Keratinocyte (primary cell): ENCODE measurements at regions not wholly inside any gene's neighbourhood (a gene's known extent, or its start where the extent isn't known, plus 50 kb on each side); places are given as distances from the start of the nearest gene placed in this dataset.

ENCODE experiments used
- DNase-seq: peaks from one replicate; pipeline ENCODE4 v3.0.0-alpha.2; 2011; ENCODE audit warnings: low read depth, missing footprints, low spot score
- FAIRE-seq: peaks from 2 replicates; lab custom pipeline; 2011; peaks lifted over from hg19 to GRCh38; lab: Jason Lieb, UNC
- H2AFZ ChIP-seq: 2 replicates; pipeline ENCODE4 v1.6.0; 2012; ENCODE audit warnings: low read length, control low read depth, inconsistent platforms; ENCODE audit not compliant: control insufficient read depth
- H3K27ac ChIP-seq: 2 replicates; pipeline ENCODE4 v1.5.1; 2011; ENCODE audit warnings: low read length; ENCODE audit not compliant: control insufficient read depth, insufficient read depth
- H3K27me3 ChIP-seq: 3 replicates; pipeline ENCODE4 v1.6.0; 2011; ENCODE audit warnings: low read length; ENCODE audit not compliant: control insufficient read depth, insufficient read depth; ENCODE audit errors: extremely low read depth
- H3K36me3 ChIP-seq, 2 experiments: 2 replicates in 1 of 2; 3 replicates in 1 of 2; pipeline ENCODE4 v1.5.1; 2011; ENCODE audit warnings: low read length in 2 of 2, mild to moderate bottlenecking in 1 of 2; ENCODE audit not compliant: control insufficient read depth in 2 of 2, insufficient read depth in 2 of 2; ENCODE audit errors: extremely low read depth in 1 of 2
- H3K4me1 ChIP-seq: 3 replicates; pipeline ENCODE4 v1.5.1; 2011; ENCODE audit warnings: low read length; ENCODE audit not compliant: control insufficient read depth, insufficient read depth; ENCODE audit errors: extremely low read depth
- H3K4me2 ChIP-seq: 3 replicates; pipeline ENCODE4 v1.6.0; 2011; ENCODE audit warnings: low read depth, low read length; ENCODE audit not compliant: control insufficient read depth, insufficient read depth; ENCODE audit errors: extremely low read depth
- H3K4me3 ChIP-seq, 3 experiments: fragments of 200-600 bp in 1 of 3; sonication (generic) in 1 of 3; 2 replicates in 2 of 3; 3 replicates in 1 of 3; pipeline ENCODE4 v1.5.1; 2011 to 2016; ENCODE audit warnings: low read length in 3 of 3, mild to moderate bottlenecking in 3 of 3, control low read depth in 2 of 3, inconsistent platforms in 1 of 3, low read depth in 1 of 3, mixed read lengths in 1 of 3, mixed run types in 1 of 3, moderate library complexity in 1 of 3; ENCODE audit not compliant: control insufficient read depth in 2 of 3, insufficient read depth in 2 of 3; ENCODE audit errors: extremely low read depth in 1 of 3
- H3K79me2 ChIP-seq: 2 replicates; pipeline ENCODE4 v1.6.0; 2012; ENCODE audit warnings: low read length; ENCODE audit not compliant: control insufficient read depth, insufficient read depth
- H3K9ac ChIP-seq: 3 replicates; pipeline ENCODE4 v1.6.0; 2011; ENCODE audit warnings: low read length; ENCODE audit not compliant: control insufficient read depth, insufficient read depth; ENCODE audit errors: extremely low read depth
- H3K9me1 ChIP-seq: 3 replicates; pipeline ENCODE4 v1.6.0; 2011; ENCODE audit warnings: low read length; ENCODE audit not compliant: control insufficient read depth, insufficient read depth; ENCODE audit errors: extremely low read depth
- H3K9me3 ChIP-seq: 2 replicates; pipeline ENCODE4 v1.5.1; 2012; ENCODE audit warnings: low read depth, low read length; ENCODE audit not compliant: control insufficient read depth
- H4K20me1 ChIP-seq: 3 replicates; pipeline ENCODE4 v1.6.0; 2011; ENCODE audit warnings: low read length; ENCODE audit not compliant: control insufficient read depth, insufficient read depth; ENCODE audit errors: extremely low read depth
- CTCF ChIP-seq, 3 experiments: IDR thresholded peaks in 1 of 3; conservative IDR thresholded peaks in 1 of 3; optimal IDR thresholded peaks in 1 of 3; 2 replicates in 2 of 3; 3 replicates in 1 of 3; pipeline versions ENCODE3 to v1.5.1; 2011; ENCODE audit warnings: low read length in 3 of 3, mild to moderate bottlenecking in 3 of 3, moderate library complexity in 2 of 3, control low read depth in 1 of 3, inconsistent platforms in 1 of 3; ENCODE audit not compliant: insufficient read depth in 2 of 3; ENCODE audit errors: extremely low read depth in 1 of 3
- EZH2 ChIP-seq: IDR thresholded peaks from one replicate; pipeline ENCODE4 v1.6.1; 2012; ENCODE audit warnings: inconsistent platforms, mild to moderate bottlenecking, low read length, moderate library complexity
- dilution Hi-C: fragments of 300-500 bp; cut with MboI; formaldehyde crosslinking; loops from one replicate; pipeline ENCODE4 v1.7.0; 2020; ENCODE audit warnings: low sequenced_read_pairs; ENCODE audit not compliant: extremely low pct_ligation_motif_present

DNA sequence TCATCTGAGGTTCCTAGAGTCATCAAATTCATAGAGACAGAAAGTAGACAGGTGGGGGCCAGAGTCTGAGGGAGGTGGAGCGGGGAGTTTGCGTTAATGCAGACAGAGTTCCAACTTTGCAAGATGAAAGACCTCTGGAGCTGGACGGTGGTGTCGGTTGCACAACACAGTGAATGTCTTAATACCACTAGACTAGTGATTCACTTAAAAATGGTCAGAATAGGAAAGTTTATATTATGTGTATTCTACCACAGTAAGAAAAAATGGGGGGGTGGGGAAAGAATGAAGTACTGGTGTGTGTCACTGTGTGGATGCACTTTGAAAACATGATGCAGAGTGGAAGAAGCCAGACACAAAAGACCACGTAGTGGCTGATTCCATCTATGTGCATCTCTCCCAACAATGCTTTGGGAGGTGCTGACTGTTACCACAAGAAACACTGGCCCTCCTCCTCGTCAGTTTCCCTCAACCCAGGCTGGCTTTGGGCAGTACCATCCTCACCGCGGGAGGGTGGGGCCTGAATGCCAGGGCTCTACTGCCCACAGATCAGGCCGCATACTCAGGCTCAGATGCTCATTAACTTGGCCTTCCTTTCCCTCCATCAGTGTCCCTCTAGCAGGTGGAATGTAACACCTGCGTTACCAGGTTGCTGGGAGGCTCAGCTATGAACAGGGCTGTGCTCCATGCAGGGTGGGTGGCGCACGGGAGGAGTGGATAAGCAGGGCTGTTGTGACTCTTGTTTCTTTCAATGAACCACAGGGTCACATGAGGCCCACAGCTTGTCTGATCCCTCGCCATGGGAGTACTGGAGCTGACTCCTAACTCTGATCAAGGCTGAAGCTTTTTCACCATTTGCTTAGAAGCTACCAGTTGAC lies 297.0 kb downstream of the CTTN start:
- no peak overlapping the region for H3K4me2 ChIP-seq
- H4K20me1 ChIP-seq: no peaks in the 10 kb centered on the region
- no peak overlapping the region for H2AFZ ChIP-seq
- H3K4me1 ChIP-seq: no peaks in the 10 kb centered on the region
- H3K9me3 ChIP-seq: peaks cover 2% of the 10 kb centered on the region
- H3K36me3 ChIP-seq: no peaks in the 10 kb centered on the region
- dilution Hi-C loops: no loop called here
- H3K27me3 ChIP-seq: no peaks in the 10 kb centered on the region
- DNase-seq (no peak), FAIRE-seq (no peak)
- H3K9me1 ChIP-seq: no peaks in the 10 kb centered on the region
- no peak overlapping the region for H3K27ac ChIP-seq
- H3K79me2 ChIP-seq: no peaks in the 10 kb centered on the region
- TF ChIP-seq EZH2: no peak
- TF ChIP-seq CTCF (optimal IDR thresholded peaks at IDR 0.05 in 1 of 3, IDR thresholded peaks at IDR 0.05 in 1 of 3, conservative IDR thresholded peaks at IDR 0.05 in 1 of 3; ENCODE audit: extremely low read depth in 1 of 3, insufficient read depth in 2 of 3, low read length in 3 of 3): no peak
- no peak overlapping the region for H3K4me3 ChIP-seq
- no peak overlapping the region for H3K9ac ChIP-seq

- Histone ChIP-seq H3K9me3 (peaks cover 2% of the 10 kb centered on the region), H2AFZ (no peak overlapping the region), H3K79me2 (no peaks in the 10 kb centered on the region), H3K36me3 (no peaks in the 10 kb centered on the region), H3K4me3 (no peak overlapping the region), H3K4me1 (no peaks in the 10 kb centered on the region), H3K27ac (no peak overlapping the region), H4K20me1 (no peaks in the 10 kb centered on the region), H3K27me3 (no peaks in the 10 kb centered on the region), H3K4me2 (no peak overlapping the region), H3K9ac (no peak overlapping the region), H3K9me1 (no peaks in the 10 kb centered on the region)
- FAIRE-seq (no peak), DNase-seq (no peak)
- dilution Hi-C loops: no loop called here
- TF ChIP-seq EZH2: no peak
- no peak for TF ChIP-seq CTCF (optimal IDR thresholded peaks at IDR 0.05 in 1 of 3, IDR thresholded peaks at IDR 0.05 in 1 of 3, conservative IDR thresholded peaks at IDR 0.05 in 1 of 3; ENCODE audit: extremely low read depth in 1 of 3, insufficient read depth in 2 of 3, low read length in 3 of 3)
Measured at GRCh38 chr11:70696076-70696475, 297.7 kb downstream of the CTTN start.
